HG03196 (cell line): ENCODE measurements at regions not wholly inside any gene's neighbourhood (a gene's known extent, or its start where the extent isn't known, plus 50 kb on each side); places are given as distances from the start of the nearest gene placed in this dataset.
"Not testable (repeated sequence)": the region's sequence is repeated elsewhere in the genome, so short reads cannot be mapped to it uniquely, and the experiment has no call there.

Experiments used
- ATAC-seq: cut with Tn5 transposase; IDR thresholded peaks from one replicate; pipeline ENCODE4 v1.9.1; 2021; ENCODE audit not compliant: unreplicated experiment

GRCh38 chr7:110412614-110413013 is 678.3 kb upstream of the LRRN3 start:
- no peak for ATAC-seq

- no peak for ATAC-seq
Measured at GRCh38 chr7:110413038-110413437, 677.9 kb upstream of the LRRN3 start.

GRCh38 chr7:110417611-110418010 is 673.3 kb upstream of the LRRN3 start:
- no peak for ATAC-seq

- ATAC-seq = no peak
Measured at GRCh38 chr7:110418659-110419280, 672.2 kb upstream of the LRRN3 start.

GRCh38 chr7:110420788-110421187 is 670.1 kb upstream of the LRRN3 start:
- ATAC-seq = no peak

- ATAC-seq = no peak
Measured at GRCh38 chr7:110421490-110422241, 669.3 kb upstream of the LRRN3 start.

- no peak for ATAC-seq
Measured at GRCh38 chr7:110432061-110432553, 658.8 kb upstream of the LRRN3 start.

GRCh38 chr7:110438926-110439325 is 652.0 kb upstream of the LRRN3 start:
- not testable (repeated sequence) for ATAC-seq

GRCh38 chr7:110442381-110442837 is 648.5 kb upstream of the LRRN3 start:
- ATAC-seq = peak; percentile 64

GRCh38 chr7:110446658-110447057 is 644.3 kb upstream of the LRRN3 start:
- ATAC-seq = no peak

- no peak for ATAC-seq
Measured at GRCh38 chr7:110448918-110449317, 642.0 kb upstream of the LRRN3 start.

GRCh38 chr7:110454713-110455112 is 636.2 kb upstream of the LRRN3 start:
- ATAC-seq = no peak

- no peak for ATAC-seq
Measured at GRCh38 chr7:110461621-110462020, 629.3 kb upstream of the LRRN3 start.

- ATAC-seq = no peak
Measured at GRCh38 chr7:110470420-110470819, 620.5 kb upstream of the LRRN3 start.

GRCh38 chr7:110472419-110472818 is 618.5 kb upstream of the LRRN3 start:
- not testable (repeated sequence) for ATAC-seq

- no peak for ATAC-seq
Measured at GRCh38 chr7:110480964-110481363, 610.0 kb upstream of the LRRN3 start.

- no peak for ATAC-seq
Measured at GRCh38 chr7:110483553-110483952, 607.4 kb upstream of the LRRN3 start.

GRCh38 chr7:110484356-110484755 is 606.6 kb upstream of the LRRN3 start:
- no peak for ATAC-seq

- ATAC-seq = no peak
Measured at GRCh38 chr7:110486549-110486948, 604.4 kb upstream of the LRRN3 start.

GRCh38 chr7:110502888-110503465 is 588.0 kb upstream of the LRRN3 start:
- ATAC-seq = no peak

- ATAC-seq = no peak
Measured at GRCh38 chr7:110507369-110507768, 583.6 kb upstream of the LRRN3 start.

GRCh38 chr7:110507832-110508231 is 583.1 kb upstream of the LRRN3 start:
- no peak for ATAC-seq
